ENCODE measurements at regions not wholly inside any gene's neighbourhood (a gene's known extent, or its start where the extent isn't known, plus 50 kb on each side); places are given as distances from the start of the nearest gene placed in this dataset.

DNA sequence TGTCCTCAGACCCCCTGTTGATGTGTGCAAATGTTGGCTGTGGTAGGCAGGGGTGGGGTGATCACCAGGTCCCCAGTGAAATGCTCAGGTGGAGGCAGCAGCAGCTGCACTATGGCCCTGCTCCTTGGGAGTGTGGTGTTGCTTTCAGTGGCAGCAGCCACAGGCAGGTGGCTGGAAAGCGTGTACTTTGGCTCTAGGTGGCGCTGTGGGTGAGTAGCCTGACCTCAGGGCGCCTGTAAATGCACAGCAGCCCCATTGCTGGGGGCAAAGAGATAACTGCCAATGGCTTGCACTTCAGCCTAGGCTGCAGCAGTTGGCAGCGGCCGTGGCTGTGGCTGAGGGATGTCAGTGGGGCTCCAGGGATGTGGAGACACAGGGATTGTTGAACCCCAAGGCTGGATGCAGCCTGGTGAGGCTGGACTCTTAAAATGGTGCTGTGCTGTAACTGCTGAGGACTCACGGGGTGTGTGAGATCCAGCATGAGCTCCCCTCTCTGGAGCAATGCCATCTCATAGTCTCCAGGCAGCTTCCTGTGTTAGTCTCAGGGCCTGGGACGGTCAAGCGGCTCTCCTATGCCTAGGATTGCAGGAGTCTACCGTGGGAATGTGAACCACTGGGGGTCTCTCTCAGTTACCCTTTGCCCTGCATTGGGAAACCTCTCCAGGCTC, 421.7 kb upstream of the HTR2C start:
- no peak for DNase-seq (ENCODE audit: low read depth)
- no peak overlapping the region for H3K4me3 ChIP-seq (ENCODE audit: low read depth, low read length)
- TF ChIP-seq, protein P1, sequence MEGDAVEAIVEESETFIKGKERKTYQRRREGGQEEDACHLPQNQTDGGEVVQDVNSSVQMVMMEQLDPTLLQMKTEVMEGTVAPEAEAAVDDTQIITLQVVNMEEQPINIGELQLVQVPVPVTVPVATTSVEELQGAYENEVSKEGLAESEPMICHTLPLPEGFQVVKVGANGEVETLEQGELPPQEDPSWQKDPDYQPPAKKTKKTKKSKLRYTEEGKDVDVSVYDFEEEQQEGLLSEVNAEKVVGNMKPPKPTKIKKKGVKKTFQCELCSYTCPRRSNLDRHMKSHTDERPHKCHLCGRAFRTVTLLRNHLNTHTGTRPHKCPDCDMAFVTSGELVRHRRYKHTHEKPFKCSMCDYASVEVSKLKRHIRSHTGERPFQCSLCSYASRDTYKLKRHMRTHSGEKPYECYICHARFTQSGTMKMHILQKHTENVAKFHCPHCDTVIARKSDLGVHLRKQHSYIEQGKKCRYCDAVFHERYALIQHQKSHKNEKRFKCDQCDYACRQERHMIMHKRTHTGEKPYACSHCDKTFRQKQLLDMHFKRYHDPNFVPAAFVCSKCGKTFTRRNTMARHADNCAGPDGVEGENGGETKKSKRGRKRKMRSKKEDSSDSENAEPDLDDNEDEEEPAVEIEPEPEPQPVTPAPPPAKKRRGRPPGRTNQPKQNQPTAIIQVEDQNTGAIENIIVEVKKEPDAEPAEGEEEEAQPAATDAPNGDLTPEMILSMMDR (conservative IDR thresholded peaks at IDR 0.05; ENCODE audit: low read depth, low read length) = no peak

DNA sequence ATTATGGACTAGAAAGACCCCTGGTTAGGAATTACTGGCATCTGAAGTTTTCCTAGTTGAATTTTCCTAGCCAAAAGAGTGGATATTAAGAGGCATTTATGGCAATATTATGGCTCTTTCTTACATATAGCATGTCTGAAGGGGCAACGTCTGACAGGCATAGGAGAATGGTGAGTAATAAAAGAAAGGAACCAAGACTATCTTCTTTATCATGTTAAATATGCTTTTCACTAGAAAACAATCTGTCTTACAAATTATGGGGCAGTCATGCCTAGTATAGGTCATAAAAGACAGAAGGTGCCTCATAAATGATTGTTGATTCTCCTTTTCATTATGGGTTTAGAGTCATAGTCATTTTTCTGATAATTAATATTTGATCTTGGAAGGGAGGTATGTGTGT, 431.1 kb upstream of the HTR2C start:
- no peak for DNase-seq (ENCODE audit: low read depth)
- H3K4me3 ChIP-seq (ENCODE audit: low read depth, low read length) = no peak overlapping the region
- TF ChIP-seq, protein P1 (conservative IDR thresholded peaks at IDR 0.05; ENCODE audit: low read depth, low read length) = no peak

DNA sequence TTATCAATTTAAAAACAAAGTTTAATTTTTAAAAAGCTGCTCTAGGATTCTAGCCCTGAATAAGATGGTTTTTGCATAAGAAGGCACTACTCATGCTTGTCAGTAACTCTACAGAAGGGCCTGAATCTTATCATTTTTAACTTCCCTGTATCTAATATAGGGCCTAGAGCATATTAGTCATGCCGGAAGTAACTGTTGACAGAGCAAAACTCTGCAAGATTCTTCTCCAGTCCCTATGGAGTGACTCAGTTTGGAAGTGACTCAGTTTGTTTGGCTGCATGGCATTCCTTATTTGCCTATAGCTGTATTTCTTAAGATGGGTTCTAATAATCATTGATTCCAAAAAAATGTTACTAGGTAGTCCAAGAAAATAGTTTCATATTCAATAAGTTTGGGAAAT, 431.8 kb upstream of the HTR2C start:
- H3K4me3 ChIP-seq (ENCODE audit: low read depth, low read length) = no peak overlapping the region
- TF ChIP-seq, protein P1 (conservative IDR thresholded peaks at IDR 0.05; ENCODE audit: low read depth, low read length) = no peak
- DNase-seq (ENCODE audit: low read depth) = no peak

DNA sequence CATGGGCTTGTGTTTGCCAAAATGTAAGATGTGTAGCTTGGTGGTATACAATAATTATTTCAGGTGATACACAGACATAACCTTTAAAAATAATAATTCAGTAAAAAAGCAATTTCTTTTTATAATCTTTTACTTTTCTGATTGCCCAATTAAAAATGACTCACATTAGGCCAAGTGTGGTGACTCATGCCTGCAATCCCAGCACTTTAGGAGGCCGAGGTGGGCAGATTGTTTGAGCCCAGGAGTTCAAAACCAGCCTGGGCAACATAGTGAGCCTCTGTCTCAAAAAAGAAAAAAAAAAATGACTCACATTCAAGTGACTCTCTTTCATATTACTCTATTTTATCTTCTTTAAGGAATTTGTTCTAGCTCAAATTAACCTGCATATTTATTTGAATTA, 449.4 kb upstream of the HTR2C start:
- TF ChIP-seq, protein P1 (conservative IDR thresholded peaks at IDR 0.05; ENCODE audit: low read depth, low read length) = no peak
- no peak overlapping the region for H3K4me3 ChIP-seq (ENCODE audit: low read depth, low read length)
- no peak for DNase-seq (ENCODE audit: low read depth)

DNA sequence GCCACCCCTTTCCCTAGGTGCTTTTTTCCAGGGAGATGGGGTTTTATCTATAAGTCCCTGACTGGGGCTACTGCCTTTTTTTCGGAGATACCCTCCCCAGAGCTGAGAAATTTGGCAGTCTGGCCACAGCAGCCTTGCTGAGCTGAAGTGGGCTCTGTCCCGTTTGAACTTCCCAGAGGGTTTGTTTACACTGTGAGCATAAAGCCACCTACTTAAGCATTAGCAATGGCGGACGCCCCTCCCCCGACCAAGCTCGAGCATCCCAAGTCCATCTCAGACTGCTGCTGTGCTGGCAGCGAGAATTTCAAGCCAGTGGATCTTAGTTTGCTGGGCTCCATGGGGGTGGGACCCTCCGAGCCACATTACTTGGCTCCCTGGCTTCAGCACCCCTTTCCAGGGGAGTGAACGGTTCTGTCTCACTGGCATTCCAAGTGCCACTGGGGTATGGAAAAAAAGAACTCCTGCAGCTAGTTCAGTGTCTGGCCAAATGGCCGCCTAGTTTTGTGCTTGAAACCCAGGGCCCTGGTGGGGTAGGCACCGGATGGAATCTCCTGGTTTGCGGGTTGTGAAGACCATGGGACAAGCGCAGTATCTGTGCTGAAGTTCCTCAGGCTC, 456.4 kb upstream of the HTR2C start:
- no peak overlapping the region for H3K4me3 ChIP-seq (ENCODE audit: low read depth, low read length)
- TF ChIP-seq, protein P1 (conservative IDR thresholded peaks at IDR 0.05; ENCODE audit: low read depth, low read length) = no peak
- no peak for DNase-seq (ENCODE audit: low read depth)

DNA sequence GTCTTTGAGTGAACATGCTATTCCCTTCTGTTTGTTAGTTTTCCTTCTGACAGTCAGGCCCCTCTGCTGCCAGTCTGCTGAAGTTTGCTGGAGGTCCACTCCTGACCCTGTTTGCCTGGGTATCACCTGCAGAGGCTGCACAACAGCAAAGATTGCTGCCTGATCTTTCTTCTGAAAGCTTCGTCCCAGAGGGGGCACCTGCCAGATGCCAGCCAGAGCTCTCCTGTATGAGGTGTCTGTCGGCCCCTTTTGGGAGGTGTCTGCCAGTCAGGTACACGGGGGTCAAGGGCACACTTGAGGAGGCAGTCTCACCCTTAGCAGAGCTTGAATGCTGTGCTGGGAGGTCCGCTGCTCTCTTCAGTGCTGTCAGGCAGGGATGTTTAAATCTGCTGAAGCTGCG, 456.9 kb upstream of the HTR2C start:
- TF ChIP-seq, protein P1 (conservative IDR thresholded peaks at IDR 0.05; ENCODE audit: low read depth, low read length) = no peak
- DNase-seq (ENCODE audit: low read depth) = no peak
- H3K4me3 ChIP-seq (ENCODE audit: low read depth, low read length) = no peak overlapping the region

DNA sequence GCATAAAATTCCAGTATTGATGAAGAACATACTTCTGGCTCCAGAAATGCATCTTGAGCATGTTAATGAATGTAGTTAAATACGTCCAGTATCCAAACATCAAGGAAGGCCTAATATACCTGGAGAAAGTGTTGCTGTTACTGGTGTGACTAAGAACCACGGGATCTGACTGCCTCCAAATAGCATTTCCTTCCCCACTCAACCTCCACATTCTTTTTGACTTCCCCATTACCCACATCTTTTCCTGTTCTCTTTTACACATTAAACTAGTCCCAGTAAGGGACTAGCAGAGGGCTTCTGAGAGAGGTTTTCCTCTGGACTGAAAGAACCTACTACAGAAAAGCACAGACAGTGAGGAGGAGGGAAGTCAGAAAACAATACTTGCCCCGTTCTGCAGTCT, 482.8 kb upstream of the HTR2C start:
- no peak for DNase-seq (ENCODE audit: low read depth)
- TF ChIP-seq, protein P1 (conservative IDR thresholded peaks at IDR 0.05; ENCODE audit: low read depth, low read length) = no peak

More for the DNA sequence above, 482.8 kb upstream of the HTR2C start:
- no peak overlapping the region for H3K4me3 ChIP-seq (ENCODE audit: low read depth, low read length)
